PC-3 (cell line): ENCODE measurements at regions not wholly inside any gene's neighbourhood (a gene's known extent, or its start where the extent isn't known, plus 50 kb on each side); places are given as distances from the start of the nearest gene placed in this dataset.

ENCODE experiments used
- ATAC-seq: fragments of 200-7000 bp; cut with Tn5 transposase; 2 replicates; pipeline ENCODE4 v1.9.1; 2020; ENCODE audit warnings: mild to moderate bottlenecking, moderate library complexity
- BruUV-seq: library from RNA; stranded (reverse); fragments of 400-500 nt; replicated peaks from 2 replicates; lab custom pipeline; 2021; lab: Mats Ljungman, UMichigan
- CTCF ChIA-PET: fragments of 300-600 bp; sonication (Branson Sonifier 250); formaldehyde crosslinking; loops from one replicate; lab custom pipeline; 2022; ENCODE audit warnings: antibody characterized with exemption; lab: Charles Lee
- POLR2A ChIA-PET: fragments of 300-600 bp; sonication (Branson Sonifier 250); formaldehyde crosslinking; loops from one replicate; lab custom pipeline; 2022; ENCODE audit warnings: antibody characterized with exemption; ENCODE audit not compliant: unreplicated experiment; lab: Charles Lee
- DNase-seq: peaks from one replicate; pipeline ENCODE4 v3.0.0-alpha.2; 2015
- H2AFZ ChIP-seq: fragments of 300-600 bp; sonication (generic); 2 replicates; pipeline ENCODE4 v1.6.0; 2016; ENCODE audit warnings: antibody characterized with exemption, low read length
- H3F3A ChIP-seq: fragments of 300-600 bp; sonication (generic); one replicate; pipeline ENCODE4 v1.6.0; 2017; ENCODE audit warnings: antibody characterized with exemption, low read length, control low read depth, mild to moderate bottlenecking; ENCODE audit not compliant: unreplicated experiment
- H3K27ac ChIP-seq: fragments of 300-600 bp; sonication (generic); 2 replicates; pipeline ENCODE4 v1.5.1; 2016; ENCODE audit warnings: mild to moderate bottlenecking, low read length
- H3K27me3 ChIP-seq: fragments of 300-600 bp; sonication (generic); 2 replicates; pipeline ENCODE4 v1.6.1; 2016; ENCODE audit warnings: low read length, mixed read lengths
- H3K36me3 ChIP-seq: fragments of 300-600 bp; sonication (generic); 2 replicates; pipeline ENCODE4 v1.6.1; 2016; ENCODE audit warnings: low read depth, mixed run types, low read length, mixed read lengths
- H3K4me1 ChIP-seq: fragments of 300-600 bp; sonication (generic); 2 replicates; pipeline ENCODE4 v1.5.1; 2016; ENCODE audit warnings: low read length; ENCODE audit not compliant: insufficient read depth
- H3K4me2 ChIP-seq: fragments of 300-600 bp; sonication (generic); 2 replicates; pipeline ENCODE4 v1.6.0; 2016; ENCODE audit warnings: low read length
- H3K4me3 ChIP-seq: fragments of 300-600 bp; sonication (generic); 2 replicates; pipeline ENCODE4 v1.5.1; 2016; ENCODE audit warnings: mild to moderate bottlenecking, low read length, mixed read lengths
- H3K79me2 ChIP-seq: fragments of 300-600 bp; sonication (generic); 2 replicates; pipeline ENCODE4 v1.6.1; 2017; ENCODE audit warnings: low read length, mixed read lengths
- H3K9ac ChIP-seq: fragments of 300-600 bp; sonication (generic); 2 replicates; pipeline ENCODE4 v1.6.0; 2016; ENCODE audit warnings: mild to moderate bottlenecking, low read length
- H3K9me2 ChIP-seq: fragments of 300-600 bp; sonication (generic); replicated peaks from 2 replicates; pipeline ENCODE4 v1.6.1; 2016; ENCODE audit warnings: mixed run types, low read length, mixed read lengths
- H3K9me3 ChIP-seq: fragments of 300-600 bp; sonication (generic); 2 replicates; pipeline ENCODE4 v1.6.1; 2016; ENCODE audit warnings: low read length, mixed read lengths
- H4K20me1 ChIP-seq: fragments of 300-600 bp; sonication (generic); 2 replicates; pipeline ENCODE4 v1.6.1; 2016; ENCODE audit warnings: low read length, mixed read lengths
- CTCF ChIP-seq: fragments of 300-600 bp; sonication (generic); conservative IDR thresholded peaks from 2 replicates; pipeline ENCODE4 v1.5.1; 2017; ENCODE audit warnings: antibody characterized with exemption, low read depth, mild to moderate bottlenecking, low read length
- EZH2 ChIP-seq: fragments of 300-600 bp; sonication (generic); IDR thresholded peaks from one replicate; pipeline ENCODE4 v1.6.1; 2017; ENCODE audit warnings: antibody characterized with exemption, mild to moderate bottlenecking, low read length; ENCODE audit not compliant: unreplicated experiment
- EZH2phosphoT487 ChIP-seq: fragments of 300-600 bp; sonication (generic); IDR thresholded peaks from 2 replicates; pipeline ENCODE4 v1.6.1; 2018; ENCODE audit warnings: mild to moderate bottlenecking, antibody characterized with exemption, low read length, borderline replicate concordance
- intact Hi-C: fragments of 100-400 bp; cut with micrococcal nuclease; formaldehyde crosslinking; loops from 2 replicates; pipeline ENCODE4 v1.9.0; 2023

- Histone ChIP-seq H4K20me1 (no peaks in the 10 kb centered on the region), H3K9me2 (no peaks in the 10 kb centered on the region), H3K9me3 (no peaks in the 10 kb centered on the region), H3K36me3 (no peaks in the 10 kb centered on the region), H3K27me3 (no peaks in the 10 kb centered on the region), H3K4me3 (no peak overlapping the region), H3K27ac (no peak overlapping the region), H2AFZ (no peak overlapping the region), H3K4me2 (no peak overlapping the region), H3K4me1 (no peaks in the 10 kb centered on the region), H3K79me2 (no peaks in the 10 kb centered on the region), H3F3A (no peaks in the 10 kb centered on the region), H3K9ac (no peak overlapping the region)
- TF ChIP-seq CTCF: no peak
- TF ChIP-seq EZH2phosphoT487: no peak
- no peak for TF ChIP-seq EZH2
- ChIA-PET POLR2A (no interaction called here), CTCF (no interaction called here)
- intact Hi-C loops: no loop called here
- DNase-seq (no peak), ATAC-seq (no peak)
- BruUV-seq: no TSS peak
These were observed 294.4 kb downstream of the MEF2C start for GRCh38 chr5:88588609-88589008.

GRCh38 chr5:88583471-88583870, 299.5 kb downstream of the MEF2C start:
- BruUV-seq: no TSS peak
- CTCF ChIA-PET: no interaction called here
- POLR2A ChIA-PET: interaction anchor here (0.6 kb wide), 1 partner anchor 147 kb away, joined by 4 read pairs; no protein-coding TSS in a partner anchor

More at GRCh38 chr5:88583471-88583870, 299.5 kb downstream of the MEF2C start:
- Histone ChIP-seq H3K4me2 (no peak overlapping the region), H3K9ac (no peak overlapping the region), H3K27ac (no peak overlapping the region), H3K27me3 (no peaks in the 10 kb centered on the region), H4K20me1 (no peaks in the 10 kb centered on the region), H3K9me2 (no peaks in the 10 kb centered on the region), H3K4me1 (no peaks in the 10 kb centered on the region), H3F3A (no peaks in the 10 kb centered on the region), H3K4me3 (no peak overlapping the region), H2AFZ (no peak overlapping the region), H3K9me3 (no peaks in the 10 kb centered on the region), H3K36me3 (no peaks in the 10 kb centered on the region), H3K79me2 (no peaks in the 10 kb centered on the region)
- intact Hi-C loops: no loop called here
- DNase-seq: no peak
- TF ChIP-seq CTCF (no peak), EZH2phosphoT487 (no peak), EZH2 (no peak)
- no peak for ATAC-seq
